ENCODE measurements at regions not wholly inside any gene's neighbourhood (a gene's known extent, or its start where the extent isn't known, plus 50 kb on each side); places are given as distances from the start of the nearest gene placed in this dataset.

DNA sequence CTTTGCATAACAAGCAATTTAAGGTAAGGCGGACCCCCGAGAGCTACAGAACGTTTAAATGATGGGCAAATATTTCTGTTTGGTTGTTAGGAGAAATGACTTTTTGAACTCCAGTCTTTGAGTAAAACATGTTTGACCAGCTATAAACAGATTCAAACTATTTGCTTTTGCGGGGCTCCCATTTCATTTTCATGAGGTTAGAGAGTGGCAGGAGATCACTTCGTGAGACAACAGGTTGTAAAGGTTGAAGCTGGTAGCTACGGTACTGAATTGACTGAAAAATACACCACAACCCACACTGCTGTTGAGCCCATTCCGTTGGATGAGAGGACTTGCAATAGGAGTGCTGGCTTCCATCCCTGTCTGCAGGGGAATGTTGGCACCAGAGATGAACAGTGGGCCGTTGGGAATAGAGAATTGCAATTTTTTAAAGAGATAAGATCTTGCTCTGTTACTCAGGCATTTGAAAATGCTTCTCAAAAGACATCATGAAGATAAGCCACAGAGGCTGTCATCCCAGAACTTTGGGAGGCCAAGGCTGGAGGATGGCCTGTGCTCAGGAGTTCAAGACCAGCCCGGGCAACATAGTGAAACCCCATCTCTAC lies 65.7 kb upstream of the CARD11 start:
- H3K9me3 ChIP-seq (ENCODE audit: low read length), result no peaks in the 10 kb centered on the region
- H2AFZ ChIP-seq (ENCODE audit: low read depth, low read length), result no peak overlapping the region
- H3K79me2 ChIP-seq (replicated peaks; ENCODE audit: insufficient read depth, low read length), result no peaks in the 10 kb centered on the region
- no peak overlapping the region for H3K4me3 ChIP-seq (ENCODE audit: low read length)
- no peaks in the 10 kb centered on the region for H3K9me2 ChIP-seq (ENCODE audit: insufficient read depth, low read length)
- no peak overlapping the region for H3K27ac ChIP-seq (ENCODE audit: low read length)
- no peaks in the 10 kb centered on the region for H3F3A ChIP-seq (ENCODE audit: insufficient read depth, low read length, poor library complexity, severe bottlenecking)
- no peaks in the 10 kb centered on the region for H3K36me3 ChIP-seq (ENCODE audit: insufficient read depth, low read length)
- no peaks in the 10 kb centered on the region for H3K27me3 ChIP-seq (ENCODE audit: insufficient read depth, low read depth, low read length)
- no peak overlapping the region for H3K4me2 ChIP-seq (ENCODE audit: low read length)
- TF ChIP-seq TAF1 (IDR thresholded peaks at IDR 0.05; ENCODE audit: low read depth) (no peak), POLR2AphosphoS5 (IDR thresholded peaks at IDR 0.05) (no peak), EP300 (conservative IDR thresholded peaks at IDR 0.05; ENCODE audit: poor library complexity, severe bottlenecking) (no peak), EZH2 (IDR thresholded peaks at IDR 0.05; ENCODE audit: borderline replicate concordance, insufficient read depth, low read length, poor library complexity, severe bottlenecking) (no peak)
- TF ChIP-seq, protein P1, sequence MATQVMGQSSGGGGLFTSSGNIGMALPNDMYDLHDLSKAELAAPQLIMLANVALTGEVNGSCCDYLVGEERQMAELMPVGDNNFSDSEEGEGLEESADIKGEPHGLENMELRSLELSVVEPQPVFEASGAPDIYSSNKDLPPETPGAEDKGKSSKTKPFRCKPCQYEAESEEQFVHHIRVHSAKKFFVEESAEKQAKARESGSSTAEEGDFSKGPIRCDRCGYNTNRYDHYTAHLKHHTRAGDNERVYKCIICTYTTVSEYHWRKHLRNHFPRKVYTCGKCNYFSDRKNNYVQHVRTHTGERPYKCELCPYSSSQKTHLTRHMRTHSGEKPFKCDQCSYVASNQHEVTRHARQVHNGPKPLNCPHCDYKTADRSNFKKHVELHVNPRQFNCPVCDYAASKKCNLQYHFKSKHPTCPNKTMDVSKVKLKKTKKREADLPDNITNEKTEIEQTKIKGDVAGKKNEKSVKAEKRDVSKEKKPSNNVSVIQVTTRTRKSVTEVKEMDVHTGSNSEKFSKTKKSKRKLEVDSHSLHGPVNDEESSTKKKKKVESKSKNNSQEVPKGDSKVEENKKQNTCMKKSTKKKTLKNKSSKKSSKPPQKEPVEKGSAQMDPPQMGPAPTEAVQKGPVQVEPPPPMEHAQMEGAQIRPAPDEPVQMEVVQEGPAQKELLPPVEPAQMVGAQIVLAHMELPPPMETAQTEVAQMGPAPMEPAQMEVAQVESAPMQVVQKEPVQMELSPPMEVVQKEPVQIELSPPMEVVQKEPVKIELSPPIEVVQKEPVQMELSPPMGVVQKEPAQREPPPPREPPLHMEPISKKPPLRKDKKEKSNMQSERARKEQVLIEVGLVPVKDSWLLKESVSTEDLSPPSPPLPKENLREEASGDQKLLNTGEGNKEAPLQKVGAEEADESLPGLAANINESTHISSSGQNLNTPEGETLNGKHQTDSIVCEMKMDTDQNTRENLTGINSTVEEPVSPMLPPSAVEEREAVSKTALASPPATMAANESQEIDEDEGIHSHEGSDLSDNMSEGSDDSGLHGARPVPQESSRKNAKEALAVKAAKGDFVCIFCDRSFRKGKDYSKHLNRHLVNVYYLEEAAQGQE (IDR thresholded peaks at IDR 0.05; ENCODE audit: borderline replicate concordance), result no peak
- no peak overlapping the region for H3K9ac ChIP-seq (ENCODE audit: low read length)
- H4K20me1 ChIP-seq (ENCODE audit: insufficient read depth), result no peaks in the 10 kb centered on the region

DNA sequence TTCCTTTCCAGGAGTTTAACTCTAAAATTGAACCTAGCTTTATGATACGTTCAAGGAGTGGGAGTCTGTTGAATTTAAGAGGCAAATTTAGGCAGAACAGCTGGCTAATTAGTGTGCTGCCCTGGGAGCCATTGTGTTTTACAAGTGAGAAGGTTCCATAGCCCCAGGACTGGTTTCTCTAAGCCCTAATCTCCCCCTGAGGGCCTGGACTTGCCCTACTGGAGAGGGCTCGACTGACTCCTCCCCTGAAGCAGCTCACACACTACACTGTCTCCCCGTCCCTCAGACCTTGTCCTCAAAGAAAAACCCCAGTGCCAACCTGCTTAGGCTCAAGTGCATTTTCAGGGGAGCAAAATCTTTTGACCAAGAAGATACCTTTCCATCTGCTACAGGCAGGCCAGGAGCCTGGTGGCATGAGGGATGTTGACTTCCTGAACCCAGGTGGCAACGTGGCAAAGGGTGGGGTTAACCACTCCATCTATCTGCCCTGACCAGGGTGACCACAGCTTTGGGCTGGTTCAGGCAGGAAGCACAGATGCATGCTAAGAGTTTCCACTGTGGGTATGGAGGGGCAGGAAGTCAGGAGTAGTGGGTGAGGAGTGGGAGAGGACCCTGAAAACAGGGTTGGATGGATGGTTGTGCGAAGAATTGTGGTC lies 68.9 kb upstream of the CARD11 start:
- Histone ChIP-seq H3K79me2 (replicated peaks; ENCODE audit: insufficient read depth, low read length) (no peaks in the 10 kb centered on the region), H3K27me3 (ENCODE audit: insufficient read depth, low read depth, low read length) (no peaks in the 10 kb centered on the region), H3F3A (ENCODE audit: insufficient read depth, low read length, poor library complexity, severe bottlenecking) (no peaks in the 10 kb centered on the region), H3K4me3 (ENCODE audit: low read length) (no peak overlapping the region), H2AFZ (ENCODE audit: low read depth, low read length) (no peak overlapping the region), H3K4me2 (ENCODE audit: low read length) (no peak overlapping the region), H3K9me3 (ENCODE audit: low read length) (no peaks in the 10 kb centered on the region), H3K9me2 (ENCODE audit: insufficient read depth, low read length) (no peaks in the 10 kb centered on the region), H4K20me1 (ENCODE audit: insufficient read depth) (no peaks in the 10 kb centered on the region), H3K27ac (ENCODE audit: low read length) (no peak overlapping the region), H3K36me3 (ENCODE audit: insufficient read depth, low read length) (no peaks in the 10 kb centered on the region), H3K9ac (ENCODE audit: low read length) (no peak overlapping the region)
- TF ChIP-seq MXI1 (conservative IDR thresholded peaks at IDR 0.05; ENCODE audit: poor library complexity, severe bottlenecking), result no peak
- TF ChIP-seq, protein P1 (IDR thresholded peaks at IDR 0.05; ENCODE audit: borderline replicate concordance), result no peak
- TF ChIP-seq TAF1 (IDR thresholded peaks at IDR 0.05; ENCODE audit: low read depth), result no peak
- no peak for TF ChIP-seq POLR2AphosphoS5 (IDR thresholded peaks at IDR 0.05)
- no peak for TF ChIP-seq EZH2 (IDR thresholded peaks at IDR 0.05; ENCODE audit: borderline replicate concordance, insufficient read depth, low read length, poor library complexity, severe bottlenecking)
- TF ChIP-seq SMC3 (conservative IDR thresholded peaks at IDR 0.05; ENCODE audit: poor library complexity), result no peak
- TF ChIP-seq EP300 (conservative IDR thresholded peaks at IDR 0.05; ENCODE audit: poor library complexity, severe bottlenecking), result no peak
- no peak for TF ChIP-seq RAD21 (conservative IDR thresholded peaks at IDR 0.05)
- TF ChIP-seq, protein P2, sequence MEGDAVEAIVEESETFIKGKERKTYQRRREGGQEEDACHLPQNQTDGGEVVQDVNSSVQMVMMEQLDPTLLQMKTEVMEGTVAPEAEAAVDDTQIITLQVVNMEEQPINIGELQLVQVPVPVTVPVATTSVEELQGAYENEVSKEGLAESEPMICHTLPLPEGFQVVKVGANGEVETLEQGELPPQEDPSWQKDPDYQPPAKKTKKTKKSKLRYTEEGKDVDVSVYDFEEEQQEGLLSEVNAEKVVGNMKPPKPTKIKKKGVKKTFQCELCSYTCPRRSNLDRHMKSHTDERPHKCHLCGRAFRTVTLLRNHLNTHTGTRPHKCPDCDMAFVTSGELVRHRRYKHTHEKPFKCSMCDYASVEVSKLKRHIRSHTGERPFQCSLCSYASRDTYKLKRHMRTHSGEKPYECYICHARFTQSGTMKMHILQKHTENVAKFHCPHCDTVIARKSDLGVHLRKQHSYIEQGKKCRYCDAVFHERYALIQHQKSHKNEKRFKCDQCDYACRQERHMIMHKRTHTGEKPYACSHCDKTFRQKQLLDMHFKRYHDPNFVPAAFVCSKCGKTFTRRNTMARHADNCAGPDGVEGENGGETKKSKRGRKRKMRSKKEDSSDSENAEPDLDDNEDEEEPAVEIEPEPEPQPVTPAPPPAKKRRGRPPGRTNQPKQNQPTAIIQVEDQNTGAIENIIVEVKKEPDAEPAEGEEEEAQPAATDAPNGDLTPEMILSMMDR (IDR thresholded peaks at IDR 0.05; ENCODE audit: poor library complexity, severe bottlenecking), result no peak

Data from neural cell (in vitro differentiated cells).